Ascending aorta (tissue), 2 donors: ENCODE measurements at regions not wholly inside any gene's neighbourhood (a gene's known extent, or its start where the extent isn't known, plus 50 kb on each side); places are given as distances from the start of the nearest gene placed in this dataset.

Source experiments
- DNase-seq, 2 donors: peaks; one replicate each; pipeline ENCODE4 v3.0.0-alpha.2; 2019; ENCODE audit warnings: low spot score in 2 of 2
- H3K27ac ChIP-seq, 2 donors: fragments of 200-600 bp; sonication (generic); one replicate each; pipeline ENCODE4 v1.5.1; 2016 to 2017; ENCODE audit warnings: mild to moderate bottlenecking in 1 of 2
- H3K27me3 ChIP-seq: fragments of 200-600 bp; sonication (generic); one replicate; pipeline ENCODE4 v1.5.1; 2017
- H3K36me3 ChIP-seq, 2 donors: fragments of 200-600 bp; sonication (generic); one replicate each; pipeline ENCODE4 v1.5.1; 2016
- H3K4me1 ChIP-seq, 2 donors: fragments of 200-600 bp; sonication (generic); one replicate each; pipeline ENCODE4 v1.5.1; 2016 to 2017; ENCODE audit warnings: mild to moderate bottlenecking in 1 of 2
- H3K4me3 ChIP-seq, 2 donors: fragments of 200-600 bp; sonication (generic); one replicate each; pipeline ENCODE4 v1.5.1; 2016 to 2017; ENCODE audit warnings: mild to moderate bottlenecking in 1 of 2
- H3K9me3 ChIP-seq, 2 donors: fragments of 200-600 bp; sonication (generic); one replicate each; pipeline ENCODE4 v1.5.1; 2016
- CTCF ChIP-seq, 3 experiments: fragments of 200-600 bp in 2 of 3; fragments of 450-650 bp in 1 of 3; sonication (generic) in 2 of 3; IDR thresholded peaks; one replicate each; pipeline ENCODE4 v1.5.1; 2016 to 2019; ENCODE audit warnings: antibody characterized with exemption in 3 of 3, mild to moderate bottlenecking in 1 of 3, moderate library complexity in 1 of 3
- intact Hi-C: fragments of 100-400 bp; cut with DNase I; formaldehyde crosslinking; loops from one replicate; pipeline ENCODE4 v1.15.1; 2023

GRCh38 chr13:58850161-58850560 lies 1218.6 kb downstream of the PCDH17 start:
- no peaks in the 10 kb centered on the region for H3K4me1 ChIP-seq
- DNase-seq = no peak
- no peak overlapping the region for H3K27ac ChIP-seq
- intact Hi-C loops = no loop called here
- no peak overlapping the region for H3K4me3 ChIP-seq
- no peaks in the 10 kb centered on the region for H3K27me3 ChIP-seq
- peaks cover 0 to 4% of the 10 kb centered on the region in 2 donors for H3K9me3 ChIP-seq
- H3K36me3 ChIP-seq = no peaks in the 10 kb centered on the region
- TF ChIP-seq CTCF (IDR thresholded peaks at IDR 0.05) = no peak

- Histone ChIP-seq H3K27ac (no peak overlapping the region), H3K27me3 (no peaks in the 10 kb centered on the region), H3K36me3 (no peaks in the 10 kb centered on the region), H3K4me1 (no peaks in the 10 kb centered on the region), H3K4me3 (no peak overlapping the region), H3K9me3 (no peaks in the 10 kb centered on the region)
- TF ChIP-seq CTCF (IDR thresholded peaks at IDR 0.05) = no peak
- intact Hi-C loops = no loop called here
- DNase-seq = no peak
Measured at GRCh38 chr13:58852076-58852475, 1220.5 kb downstream of the PCDH17 start.

GRCh38 chr13:58855283-58855682 lies 1223.7 kb downstream of the PCDH17 start:
- Histone ChIP-seq H3K4me1 (no peaks in the 10 kb centered on the region), H3K27ac (no peak overlapping the region), H3K4me3 (no peak overlapping the region), H3K9me3 (no peaks in the 10 kb centered on the region), H3K27me3 (no peaks in the 10 kb centered on the region), H3K36me3 (no peaks in the 10 kb centered on the region)
- no peak for DNase-seq
- TF ChIP-seq CTCF (IDR thresholded peaks at IDR 0.05) = no peak
- intact Hi-C loops = no loop called here

- Histone ChIP-seq H3K4me1 (no peaks in the 10 kb centered on the region), H3K4me3 (no peak overlapping the region), H3K36me3 (no peaks in the 10 kb centered on the region), H3K9me3 (no peaks in the 10 kb centered on the region), H3K27me3 (no peaks in the 10 kb centered on the region), H3K27ac (no peak overlapping the region)
- TF ChIP-seq CTCF (IDR thresholded peaks at IDR 0.05) = no peak
- intact Hi-C loops = no loop called here
- DNase-seq = no peak
Measured at GRCh38 chr13:58858870-58859371, 1227.4 kb downstream of the PCDH17 start.

GRCh38 chr13:58865286-58865685 lies 1233.7 kb downstream of the PCDH17 start:
- TF ChIP-seq CTCF (IDR thresholded peaks at IDR 0.05) = no peak
- no peak for DNase-seq

GRCh38 chr13:58869566-58869965 lies 1238.0 kb downstream of the PCDH17 start:
- TF ChIP-seq CTCF (IDR thresholded peaks at IDR 0.05) = no peak
- Histone ChIP-seq H3K27me3 (no peaks in the 10 kb centered on the region), H3K4me1 (no peaks in the 10 kb centered on the region), H3K9me3 (no peaks in the 10 kb centered on the region), H3K36me3 (no peaks in the 10 kb centered on the region), H3K27ac (no peak overlapping the region), H3K4me3 (no peak overlapping the region)
- DNase-seq = no peak
- intact Hi-C loops = no loop called here

More at GRCh38 chr13:58865286-58865685, 1233.7 kb downstream of the PCDH17 start:
- H3K27ac ChIP-seq = no peak overlapping the region
- H3K4me1 ChIP-seq = no peaks in the 10 kb centered on the region
- H3K27me3 ChIP-seq = no peaks in the 10 kb centered on the region
- no peaks in the 10 kb centered on the region for H3K9me3 ChIP-seq
- intact Hi-C loops = no loop called here
- no peaks in the 10 kb centered on the region for H3K36me3 ChIP-seq
- no peak overlapping the region for H3K4me3 ChIP-seq
